GM19452 (cell line): ENCODE measurements at regions not wholly inside any gene's neighbourhood (a gene's known extent, or its start where the extent isn't known, plus 50 kb on each side); places are given as distances from the start of the nearest gene placed in this dataset.
A peak's percentile ranks its signal among the peaks of the same experiment; 100 is the strongest.
"Not testable (repeated sequence)": the region's sequence is repeated elsewhere in the genome, so short reads cannot be mapped to it uniquely, and the experiment has no call there.

ENCODE experiments used
- ATAC-seq: cut with Tn5 transposase; IDR thresholded peaks from one replicate; pipeline ENCODE4 v1.9.1; 2021; ENCODE audit not compliant: unreplicated experiment

DNA sequence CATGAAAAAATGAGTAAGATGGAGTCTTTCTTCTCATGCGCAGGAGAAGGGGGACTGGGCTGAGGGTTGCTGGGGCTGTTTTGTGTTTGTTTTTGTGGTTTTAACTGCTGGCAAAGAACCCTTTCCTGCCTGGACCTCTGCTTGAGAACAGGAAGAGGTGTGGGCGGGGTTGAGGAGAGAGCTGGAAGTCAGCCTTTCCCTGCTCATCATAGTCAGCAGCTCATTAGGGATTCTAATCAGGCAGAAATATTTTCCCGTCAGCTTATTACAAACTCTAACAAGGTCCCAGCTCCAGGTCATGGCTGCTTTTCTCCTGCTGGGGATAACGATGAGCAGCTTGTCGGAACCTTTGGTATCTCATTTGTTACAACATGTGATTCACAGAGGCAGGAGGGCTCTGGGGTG is 185.0 kb upstream of the NRXN3 start:
- no peak for ATAC-seq

DNA sequence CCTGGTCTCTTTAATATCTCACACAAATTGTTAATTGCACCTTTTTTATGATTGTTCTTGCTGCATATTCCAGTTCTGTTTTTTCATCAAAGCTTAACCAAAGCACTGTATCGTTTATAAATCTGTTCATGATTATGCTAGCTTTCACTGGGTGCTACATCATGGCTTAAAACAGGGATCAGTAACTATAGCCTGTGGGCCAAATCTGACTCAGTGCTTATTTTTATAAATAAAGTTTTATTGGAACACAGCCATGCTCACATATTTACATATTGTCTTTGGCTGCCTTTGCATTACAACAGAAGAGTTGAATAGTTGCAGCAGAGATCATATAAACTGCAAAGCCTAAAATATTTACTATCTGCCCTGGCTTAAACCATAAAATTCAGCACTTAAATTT is 183.4 kb upstream of the NRXN3 start:
- no peak for ATAC-seq

DNA sequence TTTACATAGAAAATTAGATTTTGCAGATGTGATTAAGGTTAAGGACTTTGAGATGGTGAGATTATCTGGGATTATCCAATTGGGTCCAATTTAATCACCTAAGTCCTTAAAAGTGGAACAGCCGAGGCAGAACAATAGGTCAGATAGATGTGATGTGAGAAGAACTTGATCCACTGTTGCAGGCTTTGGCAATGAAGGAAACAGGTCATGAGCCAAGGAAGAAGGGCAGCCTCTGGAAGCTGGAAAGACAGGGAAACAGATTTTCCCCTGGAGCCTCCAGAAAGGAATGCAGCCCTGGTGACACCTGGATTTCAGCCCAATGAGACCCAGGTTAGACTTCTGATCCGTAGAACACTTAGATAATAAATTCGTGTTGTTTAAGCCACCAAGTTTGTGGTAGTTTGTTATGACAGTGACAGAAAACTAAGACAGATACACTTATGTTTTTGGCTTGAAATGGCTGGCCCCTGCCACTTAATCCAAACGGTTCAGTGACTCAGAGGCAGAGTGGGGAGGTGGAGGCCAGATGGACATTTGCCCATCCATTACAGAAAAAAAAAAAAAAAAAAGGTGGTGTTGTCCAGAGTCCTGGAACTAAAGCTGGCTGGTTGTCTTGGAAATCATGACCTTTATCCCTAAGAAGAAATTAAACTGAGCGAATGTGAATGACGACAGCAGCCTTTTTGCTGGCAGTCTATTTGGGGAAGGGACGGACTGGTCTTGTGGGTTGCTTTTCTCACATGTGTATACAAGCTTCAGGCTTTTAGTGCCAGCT is 181.9 kb upstream of the NRXN3 start:
- no peak for ATAC-seq

DNA sequence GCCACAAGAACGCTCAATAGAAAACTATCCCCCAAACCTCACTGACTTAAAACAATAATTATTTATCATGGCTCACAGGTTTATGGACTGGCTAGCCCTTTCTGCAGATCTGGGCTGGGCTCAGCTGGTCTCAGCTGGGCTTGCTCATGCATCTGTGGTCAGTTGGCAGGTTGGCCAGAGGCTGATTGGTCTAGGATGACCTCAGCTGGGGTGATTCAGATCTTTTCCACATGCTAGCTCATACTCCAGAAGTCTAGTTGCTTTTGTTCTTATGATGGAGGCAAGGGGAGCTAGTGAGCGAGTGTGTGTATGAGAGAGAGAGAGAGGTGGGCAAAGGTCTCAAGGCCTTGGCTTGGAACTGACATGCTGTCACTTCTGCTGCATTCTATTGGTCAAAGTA is 181.2 kb upstream of the NRXN3 start:
- no peak for ATAC-seq

DNA sequence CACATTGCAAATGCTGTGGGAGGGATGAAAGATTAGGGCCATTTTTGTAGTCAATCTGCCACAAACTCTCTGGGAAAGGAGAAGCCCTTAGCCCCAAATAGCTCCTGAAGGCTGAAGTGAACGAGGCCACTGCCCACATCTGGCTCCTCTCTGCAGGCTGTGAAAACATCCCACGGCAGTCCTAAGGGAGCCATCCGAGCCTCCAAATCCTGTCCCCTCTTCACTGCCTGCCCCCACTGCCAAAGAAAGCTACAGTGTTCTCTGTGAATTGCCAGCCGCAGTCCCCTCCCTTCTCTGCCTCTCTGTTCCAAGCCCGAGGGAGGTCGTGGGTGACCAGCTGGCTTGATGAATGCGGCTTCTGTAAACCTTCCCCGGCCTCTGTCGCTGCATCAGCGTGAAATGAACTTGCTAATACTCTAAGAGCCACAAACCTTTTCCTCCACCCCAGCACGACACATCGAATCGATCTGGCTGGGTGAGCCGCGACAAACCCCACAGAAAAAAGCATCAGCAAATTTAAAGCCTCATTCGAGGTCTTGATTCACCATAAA is 180.7 kb upstream of the NRXN3 start:
- ATAC-seq: no peak

DNA sequence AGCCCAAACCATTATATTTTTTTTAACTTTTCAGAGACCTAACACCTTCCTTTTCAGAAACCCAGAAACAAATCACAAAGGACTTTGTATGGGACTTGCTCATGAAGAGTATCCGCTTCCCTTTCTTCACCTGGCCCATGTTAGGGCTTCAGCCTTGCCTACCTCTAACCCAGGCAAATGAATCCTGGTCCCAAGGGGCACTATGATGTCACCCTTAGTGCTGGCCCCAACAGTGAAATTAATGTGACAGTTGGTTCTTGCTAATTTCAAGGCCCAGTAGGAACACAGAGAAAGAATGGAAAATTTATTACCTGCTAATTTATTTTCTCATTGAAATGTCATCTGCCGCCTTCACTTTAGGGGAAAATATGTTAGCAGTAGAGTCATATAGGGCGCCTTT is 179.8 kb upstream of the NRXN3 start:
- no peak for ATAC-seq

DNA sequence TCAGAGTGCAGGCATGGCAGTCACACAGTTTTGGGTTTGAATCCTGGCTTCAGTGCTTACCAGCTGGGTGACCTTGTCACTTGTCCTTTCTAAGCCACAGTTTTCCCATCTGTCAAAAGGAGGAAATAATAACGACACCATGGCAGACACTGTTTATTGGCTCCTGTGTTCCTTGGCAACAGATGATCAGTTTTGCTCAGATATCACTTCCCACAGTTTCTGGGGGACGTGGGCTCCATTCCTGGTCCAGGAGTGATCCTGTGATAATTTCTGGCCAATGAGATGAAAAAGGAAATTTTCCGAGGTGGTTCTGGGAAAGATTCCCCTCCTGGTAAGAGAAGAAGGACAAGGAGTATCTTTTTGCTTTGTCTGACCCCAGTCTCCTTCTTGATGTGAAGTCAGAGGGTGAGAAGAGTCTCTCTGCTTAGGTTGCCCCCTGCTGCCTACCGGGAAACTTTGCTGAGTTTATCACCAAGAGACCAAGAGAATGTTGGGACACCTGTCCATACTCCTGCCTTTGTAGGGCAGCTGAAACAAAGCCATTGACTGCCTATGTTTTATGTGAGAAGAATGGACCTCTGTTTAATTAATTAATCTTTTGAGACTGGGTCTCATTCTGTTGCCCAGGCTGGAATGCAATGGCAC is 178.9 kb upstream of the NRXN3 start:
- ATAC-seq: no peak

DNA sequence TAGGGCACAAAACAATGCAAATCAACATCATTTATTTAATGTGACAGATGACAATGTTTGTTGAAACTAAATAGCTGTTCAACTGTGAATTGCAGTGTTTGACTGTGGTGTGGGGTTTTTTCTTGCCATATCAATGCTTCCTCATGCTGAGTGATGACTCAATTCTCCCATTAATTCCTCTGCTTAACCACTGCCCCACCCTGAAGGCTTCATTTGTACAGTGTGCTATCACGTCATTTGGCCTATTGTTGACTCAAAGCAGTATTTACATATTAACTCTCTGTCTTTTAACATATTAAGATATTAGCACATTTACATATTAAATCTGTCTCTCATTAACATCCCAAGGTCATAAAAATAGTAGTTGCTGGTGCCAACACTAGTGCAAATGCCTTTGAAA is 164.8 kb upstream of the NRXN3 start:
- peak; percentile 93 for ATAC-seq

DNA sequence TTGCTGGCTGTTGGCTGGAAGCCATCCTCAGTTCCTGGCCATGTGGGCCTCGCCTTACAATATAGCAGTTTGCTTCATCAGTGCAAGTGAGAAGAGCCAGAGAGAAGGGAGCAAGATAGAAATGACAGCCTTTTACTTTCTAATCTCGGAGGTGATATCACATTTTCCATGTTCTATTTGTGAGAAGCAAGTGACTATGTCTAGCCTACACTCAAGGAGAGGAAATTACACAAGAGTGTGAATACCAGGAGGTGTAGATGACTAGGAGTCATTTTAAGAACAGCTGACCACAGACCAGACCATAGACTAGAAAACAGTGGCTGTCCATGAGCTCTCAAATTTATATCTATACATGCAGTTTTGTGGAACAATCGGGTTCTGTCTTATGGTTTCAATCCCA is 163.0 kb upstream of the NRXN3 start:
- peak; percentile 53 for ATAC-seq

DNA sequence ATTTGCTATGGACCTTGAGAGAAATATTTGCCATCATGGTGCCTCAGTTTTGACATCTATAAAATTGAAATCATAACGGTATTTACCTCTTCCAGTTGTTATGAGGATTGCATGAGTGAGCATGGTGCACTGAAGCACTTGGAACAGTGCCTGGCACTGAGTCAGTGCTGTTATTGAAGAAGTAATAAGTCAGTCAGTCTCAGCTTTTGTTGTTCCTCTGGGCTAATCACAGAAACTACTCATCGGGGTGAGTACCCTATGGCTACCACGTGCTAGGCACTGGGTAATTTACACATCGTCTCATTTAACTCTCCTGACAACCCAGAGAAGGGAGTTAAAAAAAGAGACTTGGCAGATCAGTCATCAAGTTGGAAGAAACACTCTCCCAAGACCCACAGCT is 159.5 kb upstream of the NRXN3 start:
- ATAC-seq: no peak

DNA sequence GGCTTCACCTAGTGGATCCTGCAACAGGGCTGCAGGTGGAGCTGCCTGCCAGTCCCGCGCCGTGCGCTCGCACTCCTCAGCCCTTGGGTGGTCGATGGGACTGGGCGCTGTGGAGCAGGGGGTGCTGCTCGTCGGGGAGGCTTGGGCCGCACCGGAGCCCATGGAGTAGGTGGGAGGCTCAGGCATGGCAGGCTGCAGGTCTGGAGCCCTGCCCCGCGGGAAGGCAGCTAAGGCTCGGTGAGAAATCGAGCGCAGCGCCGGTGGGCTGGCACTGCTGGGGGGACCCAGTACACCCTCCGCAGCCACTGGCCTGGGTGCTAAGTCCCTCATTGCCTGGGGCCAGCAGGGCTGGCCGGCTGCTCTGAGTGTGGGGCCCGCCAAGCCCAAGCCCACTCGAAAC is 156.3 kb upstream of the NRXN3 start:
- ATAC-seq: not testable (repeated sequence)

DNA sequence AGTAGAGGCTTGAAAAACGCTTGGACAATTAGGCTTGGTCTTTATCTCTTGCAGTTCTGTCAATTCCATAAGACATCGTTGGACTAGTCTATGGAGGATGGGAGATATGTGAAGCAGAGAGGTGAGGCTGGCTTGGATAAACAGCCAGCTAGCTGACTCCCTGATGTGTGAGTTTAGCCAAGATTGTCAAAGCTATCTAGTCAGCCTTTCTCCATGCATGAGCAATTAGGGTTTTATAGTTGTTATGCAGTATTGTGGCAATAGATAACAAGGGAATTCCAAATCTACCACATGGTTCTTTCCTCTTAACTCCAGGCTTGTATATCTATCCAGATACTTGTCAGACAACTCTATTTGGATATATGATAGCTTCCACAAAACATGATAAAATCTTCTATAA is 153.6 kb upstream of the NRXN3 start:
- no peak for ATAC-seq

DNA sequence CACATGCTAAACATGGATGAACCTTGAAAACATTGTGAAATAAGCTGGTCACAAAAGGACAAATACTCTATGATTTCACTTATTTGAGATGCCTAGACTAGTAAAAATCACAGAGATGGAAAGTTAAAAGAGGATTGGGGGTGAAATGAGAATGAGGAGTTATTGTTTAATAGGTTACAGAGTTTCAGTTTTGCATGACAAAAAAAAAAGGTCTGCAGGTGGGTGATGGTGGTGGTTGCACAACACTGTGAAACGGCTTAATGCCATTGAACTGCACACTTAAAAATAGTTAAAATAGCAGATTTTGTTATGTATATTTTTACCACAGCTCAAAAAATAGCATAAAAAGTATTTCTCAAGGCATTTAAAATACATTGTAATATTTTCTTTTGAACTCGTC is 151.9 kb upstream of the NRXN3 start:
- ATAC-seq: no peak

DNA sequence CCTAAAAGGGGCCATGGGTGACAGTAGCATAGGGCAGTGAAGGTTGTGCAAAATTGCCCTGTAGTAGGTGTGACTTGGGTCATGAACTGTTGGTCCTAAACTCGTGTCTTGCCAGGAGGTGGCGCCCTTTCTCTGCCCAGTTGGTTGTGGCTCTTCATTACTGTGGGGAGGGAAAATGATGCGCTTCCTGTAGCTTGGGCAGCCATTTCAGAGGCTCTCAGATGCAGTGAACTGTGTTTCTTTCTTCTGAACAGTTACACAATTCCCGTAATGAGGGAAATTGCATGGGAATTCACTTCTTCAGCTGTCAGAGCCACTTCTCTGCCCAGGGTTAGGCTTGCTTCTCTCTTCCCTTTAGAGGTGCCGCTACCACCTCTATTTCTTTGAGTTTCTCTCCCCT is 148.1 kb upstream of the NRXN3 start:
- ATAC-seq: peak; percentile 88

DNA sequence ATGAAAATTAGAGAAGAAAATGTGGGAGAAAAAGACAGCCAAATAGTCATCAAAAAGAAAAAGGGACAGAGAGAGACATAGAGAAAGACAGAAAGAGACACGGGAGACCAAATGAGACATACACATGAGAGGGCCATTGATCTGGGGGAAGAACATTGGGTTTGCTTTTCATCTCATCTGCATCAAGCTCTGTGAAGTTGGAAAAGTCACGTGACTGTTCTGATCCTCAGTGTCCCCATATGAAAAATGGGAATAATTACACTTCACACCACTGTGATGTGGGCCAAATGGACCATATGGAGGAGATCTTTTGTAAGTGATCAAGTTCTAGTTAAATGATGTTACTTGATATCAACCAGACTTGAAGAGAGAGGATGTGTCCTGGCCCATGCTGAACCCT is 147.1 kb upstream of the NRXN3 start:
- ATAC-seq: no peak

DNA sequence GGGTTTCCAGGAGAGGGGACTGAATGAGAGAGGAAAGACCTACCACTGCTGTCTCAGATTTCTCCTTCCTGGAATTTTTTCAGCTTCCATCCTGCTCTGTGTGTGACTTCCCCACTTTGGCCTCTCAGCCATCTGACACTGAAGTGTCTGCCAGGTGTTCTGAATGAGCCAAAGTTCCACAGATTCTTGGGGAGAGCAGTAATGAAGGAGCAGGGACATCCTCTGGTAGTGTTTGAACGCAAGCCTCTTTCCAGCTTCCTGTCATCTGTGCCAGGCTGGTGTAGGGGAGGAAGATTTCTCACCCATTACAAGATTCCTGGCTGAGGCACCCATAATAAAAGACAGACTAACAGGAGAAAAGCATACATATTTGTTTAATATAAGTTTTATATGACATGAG is 141.7 kb upstream of the NRXN3 start:
- no peak for ATAC-seq

DNA sequence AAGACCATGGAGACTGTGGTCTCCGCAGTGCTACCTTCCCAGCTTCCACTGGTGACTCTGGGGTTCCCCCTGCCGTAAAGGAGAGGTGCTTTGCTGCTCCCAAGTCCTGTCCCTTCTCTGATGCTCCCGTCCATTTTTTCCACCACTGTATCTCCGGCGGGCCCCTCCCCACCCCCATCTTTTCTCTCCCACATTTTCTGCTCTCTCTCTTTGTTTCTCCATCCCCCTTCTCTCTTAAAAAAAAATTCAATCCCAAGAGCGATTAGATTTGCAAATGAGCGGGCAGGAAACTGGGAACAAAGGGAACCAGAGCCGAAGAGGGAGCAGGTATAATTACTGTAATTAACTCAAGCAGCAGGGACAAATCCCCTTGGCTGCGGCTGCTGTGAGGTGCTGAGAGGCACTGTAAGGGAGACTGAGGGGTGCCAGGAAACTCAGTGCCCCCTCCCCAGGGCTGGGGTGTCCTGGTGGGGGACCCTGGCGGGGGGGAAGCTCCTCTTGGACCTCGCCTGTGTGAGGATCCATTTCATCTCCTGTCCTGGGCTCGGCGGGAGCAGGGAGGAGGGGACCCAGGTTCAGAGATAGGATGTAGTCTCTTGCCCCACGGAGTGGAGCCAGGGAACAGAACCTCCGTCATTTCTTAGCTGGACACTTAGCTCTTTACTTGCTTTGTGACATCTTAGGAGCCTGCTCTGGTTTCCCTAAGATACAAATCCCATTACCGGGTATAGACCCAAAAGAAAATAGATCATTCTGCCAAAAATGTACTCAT is 140.4 kb upstream of the NRXN3 start:
- no peak for ATAC-seq

DNA sequence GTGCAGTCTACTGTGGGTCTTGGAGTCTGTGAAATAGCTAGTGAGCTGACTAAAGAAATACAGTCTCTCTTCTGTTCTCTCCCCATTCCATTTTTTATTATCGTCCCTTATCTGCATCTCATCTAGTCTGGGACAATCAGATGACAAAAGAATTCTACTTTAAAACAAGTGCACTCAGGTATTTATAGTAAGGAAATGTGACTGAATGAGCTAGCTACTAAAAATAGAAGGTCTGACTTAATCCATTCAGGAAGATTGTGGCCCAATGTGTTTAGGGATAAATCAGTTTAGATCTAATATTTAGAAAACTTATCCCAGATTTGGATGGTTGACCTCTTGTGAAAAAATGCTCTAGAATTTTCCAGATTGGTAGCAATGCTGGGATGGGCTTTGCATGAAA is 126.8 kb upstream of the NRXN3 start:
- ATAC-seq: no peak

DNA sequence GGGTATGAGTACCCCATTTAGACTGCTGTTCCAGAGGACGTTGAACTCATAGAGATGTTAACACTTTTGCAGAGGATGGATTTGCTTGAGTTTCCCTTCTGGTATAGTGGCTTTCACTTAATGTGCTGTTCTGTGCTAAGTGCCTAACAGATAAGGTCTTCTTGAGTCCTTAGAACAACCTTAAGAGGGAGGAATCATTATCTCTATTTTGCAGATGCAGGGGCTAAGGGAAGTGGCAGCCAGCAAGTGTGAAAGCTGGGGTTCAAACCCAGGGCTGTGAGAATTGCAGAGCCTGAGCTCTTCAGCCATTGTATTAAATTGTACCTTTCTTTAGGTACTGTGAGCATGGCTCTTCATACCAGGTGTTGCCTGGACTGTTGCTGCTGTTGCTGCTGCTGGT is 122.1 kb upstream of the NRXN3 start:
- no peak for ATAC-seq

DNA sequence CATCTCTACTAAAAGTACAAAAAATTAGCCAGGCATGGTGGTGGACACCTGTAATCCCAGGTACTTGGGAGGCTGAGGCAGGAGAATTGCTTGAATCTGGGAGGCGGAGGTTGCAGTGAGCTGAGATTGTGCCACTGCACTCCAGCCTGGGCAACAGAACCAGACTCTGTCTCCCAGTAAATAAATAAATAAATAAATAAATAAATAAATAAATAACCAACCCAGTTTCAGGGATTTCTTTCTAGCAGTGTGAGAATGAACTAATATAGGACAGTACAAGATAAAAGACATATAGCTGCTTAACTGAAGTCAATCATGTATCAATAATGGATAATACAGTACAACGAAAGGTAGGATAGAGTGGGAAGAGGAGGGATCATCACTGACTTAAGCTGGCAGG is 113.3 kb upstream of the NRXN3 start:
- not testable (repeated sequence) for ATAC-seq

DNA sequence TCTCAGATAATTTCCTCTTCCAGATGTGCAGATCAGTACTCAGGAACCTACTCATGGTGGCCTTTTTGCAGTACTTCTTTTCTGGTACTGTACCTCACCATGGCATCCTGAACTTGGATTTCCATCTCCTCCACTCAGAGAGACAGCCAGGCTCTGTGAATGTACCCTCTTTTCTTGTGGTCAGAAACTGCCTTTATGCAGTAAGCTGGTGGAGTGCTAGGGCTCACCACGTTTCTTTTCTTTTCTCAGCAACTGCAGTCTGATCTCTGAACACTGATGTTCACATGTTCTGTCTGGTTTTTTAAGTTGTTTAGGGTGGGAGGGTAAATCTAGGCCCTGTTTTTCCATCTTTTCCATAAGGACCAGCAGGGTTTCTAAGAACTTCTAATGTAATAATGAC is 99.8 kb upstream of the NRXN3 start:
- no peak for ATAC-seq

DNA sequence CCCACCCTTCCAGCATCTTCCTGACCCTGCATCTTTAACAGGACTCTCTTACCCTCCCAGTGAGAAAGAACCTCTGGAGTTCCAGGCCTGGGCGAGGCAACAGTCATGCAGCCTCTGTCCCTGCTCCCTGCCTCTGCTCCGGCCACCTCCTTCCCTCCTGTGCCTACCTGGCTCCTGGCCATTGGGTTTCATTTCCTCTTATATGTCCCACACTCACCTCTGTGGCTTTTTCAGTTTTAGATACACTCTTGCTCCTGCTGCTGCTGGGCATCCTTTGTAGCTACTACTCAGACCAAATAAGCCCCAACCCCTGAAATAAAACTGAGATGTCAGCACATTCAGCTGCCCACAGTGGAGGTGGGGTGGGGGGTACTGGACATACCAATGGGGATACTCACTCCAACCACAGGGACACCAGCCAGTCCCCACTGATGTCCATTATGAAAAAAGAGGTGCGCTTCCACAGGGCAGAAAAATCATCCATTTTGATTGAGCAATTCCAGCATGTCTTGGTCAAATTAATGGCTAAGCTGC is 99.1 kb upstream of the NRXN3 start:
- no peak for ATAC-seq
